ENCODE measurements at regions not wholly inside any gene's neighbourhood (a gene's known extent, or its start where the extent isn't known, plus 50 kb on each side); places are given as distances from the start of the nearest gene placed in this dataset.

DNA sequence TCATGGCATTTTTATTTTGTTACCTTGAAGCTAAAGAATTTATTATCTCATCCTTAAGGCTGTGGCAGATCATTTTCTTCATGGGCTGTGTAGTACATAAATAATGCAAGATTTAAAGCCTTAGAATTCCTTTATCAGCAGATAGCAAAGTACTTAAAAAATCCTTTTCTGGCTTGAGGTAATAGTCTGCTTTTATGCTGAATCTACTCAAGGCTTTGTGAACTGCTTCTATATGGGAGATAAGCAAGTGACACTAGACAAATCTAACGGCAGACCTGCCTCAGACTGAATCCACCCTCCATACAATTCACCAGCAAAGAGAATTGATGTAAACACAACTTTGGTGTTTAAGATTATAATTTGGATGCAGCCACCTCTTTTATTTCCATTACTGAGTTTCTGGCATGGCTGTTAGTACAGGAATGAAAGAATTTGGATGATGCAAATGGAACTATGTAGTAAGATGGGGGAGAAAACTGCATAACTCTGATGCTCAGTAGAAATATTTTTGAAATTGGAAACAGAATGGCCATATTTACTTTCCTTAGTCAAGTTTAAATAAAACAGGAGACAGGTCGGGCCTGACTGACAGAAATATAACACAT, 1121.5 kb downstream of the NAALADL2 start:
- Histone ChIP-seq H3K18ac (ENCODE audit: insufficient read length, low read depth, low read length) (no peak overlapping the region), H4K8ac (replicated peaks; ENCODE audit: insufficient read length, low read depth, low read length) (no peak overlapping the region), H3K27me3 (ENCODE audit: insufficient read depth, low read length) (no peaks in the 10 kb centered on the region), H3K14ac (ENCODE audit: insufficient read depth, low read length) (no peak overlapping the region), H4K91ac (ENCODE audit: insufficient read length, low read depth, low read length) (no peak overlapping the region), H2AFZ (ENCODE audit: low read length) (no peak overlapping the region), H3K79me2 (ENCODE audit: insufficient read depth, low read length) (no peaks in the 10 kb centered on the region), H2BK15ac (ENCODE audit: low read depth, low read length) (no peak overlapping the region), H3T11ph (ENCODE audit: low read length) (no peak overlapping the region), H3K23me2 (ENCODE audit: insufficient read length, low read depth, low read length, poor library complexity, severe bottlenecking) (no peaks in the 10 kb centered on the region), H3K9ac (ENCODE audit: extremely low read depth, insufficient read length, low read length) (no peak overlapping the region), H3K27ac (ENCODE audit: insufficient read length, low read depth, low read length) (no peak overlapping the region), H2BK12ac (ENCODE audit: insufficient read length, low read depth, low read length) (no peak overlapping the region), H3K23ac (ENCODE audit: insufficient read length, low read depth, low read length) (no peak overlapping the region), H3K4ac (ENCODE audit: low read depth, low read length) (no peak overlapping the region), H3K4me2 (ENCODE audit: insufficient read depth, insufficient read length, low read length) (no peak overlapping the region), H3K9me3 (ENCODE audit: control insufficient read depth, low read depth, low read length) (no peaks in the 10 kb centered on the region), H2BK120ac (ENCODE audit: low read depth, low read length, poor library complexity, severe bottlenecking) (no peak overlapping the region), H2AK5ac (ENCODE audit: insufficient read length, low read length) (no peak overlapping the region), H3K79me1 (ENCODE audit: insufficient read depth, low read depth, low read length, poor library complexity, severe bottlenecking) (no peaks in the 10 kb centered on the region), H4K20me1 (ENCODE audit: control insufficient read depth, insufficient read depth, insufficient read length) (no peaks in the 10 kb centered on the region), H2BK5ac (ENCODE audit: insufficient read length, low read length) (no peak overlapping the region), H3K4me1 (ENCODE audit: insufficient read depth, low read length) (no peaks in the 10 kb centered on the region), H4K5ac (ENCODE audit: insufficient read length, low read depth, low read length) (no peak overlapping the region), H3K56ac (ENCODE audit: insufficient read length, low read depth, low read length) (no peak overlapping the region), H2BK20ac (ENCODE audit: low read depth, low read length, poor library complexity, severe bottlenecking) (no peak overlapping the region)
- H3K27me3 Mint-ChIP-seq (ENCODE audit: low read depth) = no peaks in the 10 kb centered on the region; the same call in 1 of the 2 replicates
- H3K4me1 Mint-ChIP-seq = peaks cover 8 to 9% of the 10 kb centered on the region in 2 experiments
- H3K9me3 Mint-ChIP-seq = peaks cover 5 to 13% of the 10 kb centered on the region in 2 experiments; a peak in 4 of 5 replicates
- no CpG with 5 or more reads among the region's 2 CpGs for WGBS (ENCODE audit: extremely low coverage, insufficient read length, low lambda C conversion rate)
- no peak for DNase-seq
- H3K36me3 Mint-ChIP-seq (ENCODE audit: insufficient read depth in 1 of 3, low read depth in 3 of 3) = peaks cover 4 to 29% (median 9%) of the 10 kb centered on the region in 3 experiments; a peak in 5 of 7 replicates
- H3K4me3 Mint-ChIP-seq = no peak overlapping the region
- H3K27ac Mint-ChIP-seq = no peak overlapping the region
- TF ChIP-seq, protein P1, sequence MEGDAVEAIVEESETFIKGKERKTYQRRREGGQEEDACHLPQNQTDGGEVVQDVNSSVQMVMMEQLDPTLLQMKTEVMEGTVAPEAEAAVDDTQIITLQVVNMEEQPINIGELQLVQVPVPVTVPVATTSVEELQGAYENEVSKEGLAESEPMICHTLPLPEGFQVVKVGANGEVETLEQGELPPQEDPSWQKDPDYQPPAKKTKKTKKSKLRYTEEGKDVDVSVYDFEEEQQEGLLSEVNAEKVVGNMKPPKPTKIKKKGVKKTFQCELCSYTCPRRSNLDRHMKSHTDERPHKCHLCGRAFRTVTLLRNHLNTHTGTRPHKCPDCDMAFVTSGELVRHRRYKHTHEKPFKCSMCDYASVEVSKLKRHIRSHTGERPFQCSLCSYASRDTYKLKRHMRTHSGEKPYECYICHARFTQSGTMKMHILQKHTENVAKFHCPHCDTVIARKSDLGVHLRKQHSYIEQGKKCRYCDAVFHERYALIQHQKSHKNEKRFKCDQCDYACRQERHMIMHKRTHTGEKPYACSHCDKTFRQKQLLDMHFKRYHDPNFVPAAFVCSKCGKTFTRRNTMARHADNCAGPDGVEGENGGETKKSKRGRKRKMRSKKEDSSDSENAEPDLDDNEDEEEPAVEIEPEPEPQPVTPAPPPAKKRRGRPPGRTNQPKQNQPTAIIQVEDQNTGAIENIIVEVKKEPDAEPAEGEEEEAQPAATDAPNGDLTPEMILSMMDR (conservative IDR thresholded peaks at IDR 0.05) = no peak

All from H9 (cell line).